Left colon (tissue), 2 donors: ENCODE measurements at regions not wholly inside any gene's neighbourhood (a gene's known extent, or its start where the extent isn't known, plus 50 kb on each side); places are given as distances from the start of the nearest gene placed in this dataset.
"Not testable (repeated sequence)": the region's sequence is repeated elsewhere in the genome, so short reads cannot be mapped to it uniquely, and the experiment has no call there.

Experiments used
- ATAC-seq: fragments of 200-7000 bp; cut with Tn5 transposase; one replicate; pipeline ENCODE4 v1.9.1; 2020; ENCODE audit warnings: mild to moderate bottlenecking, moderate library complexity
- DNase-seq, 2 donors: peaks; one replicate each; pipeline ENCODE4 v3.0.0-alpha.2; 2020
- intact Hi-C, 2 donors: fragments of 100-400 bp; cut with DNase I in 1 of 2; cut with micrococcal nuclease in 1 of 2; formaldehyde crosslinking; loops; one replicate each; pipeline versions ENCODE4 v1.11.2 to v1.14.0; 2022; cut with DNase I, micrococcal nuclease
- donor health status: DM: no; HTN: no; CAD: no.
- donor health status: DM: yes; HTN: yes; CAD: no.

DNA sequence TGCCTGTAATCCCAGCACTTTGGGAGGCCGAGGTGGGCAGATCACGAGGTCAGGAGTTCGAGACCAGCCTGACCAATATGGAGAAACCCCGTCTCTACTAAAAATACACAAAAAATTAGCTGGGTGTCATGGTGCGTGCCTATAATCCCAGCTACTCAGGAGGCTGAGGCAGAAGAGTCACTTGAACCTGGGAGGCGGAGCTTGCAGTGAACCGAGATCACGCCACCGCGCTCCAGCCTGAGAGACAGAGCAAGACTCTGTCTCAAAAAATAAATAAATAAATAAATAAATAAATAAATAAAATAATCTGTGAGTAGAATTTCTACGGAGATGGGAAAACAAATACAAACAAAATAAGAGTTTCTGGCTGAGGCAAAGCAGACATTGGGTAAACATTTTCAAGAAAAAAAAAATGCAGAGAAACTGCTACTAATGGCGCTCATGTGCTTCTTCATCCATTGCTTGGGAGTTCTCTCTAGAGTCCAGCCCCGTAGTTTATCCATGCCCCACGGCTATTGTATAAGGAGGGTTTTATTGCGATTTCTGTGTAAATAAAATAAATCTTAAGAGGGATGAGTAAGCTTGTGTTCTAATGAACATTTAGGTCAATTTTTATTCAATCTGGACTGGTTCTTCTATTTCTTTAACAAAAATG is 1161.9 kb downstream of the IGSF11 start:
- ATAC-seq, intact Hi-C loops, DNase-seq: not testable (repeated sequence)

DNA sequence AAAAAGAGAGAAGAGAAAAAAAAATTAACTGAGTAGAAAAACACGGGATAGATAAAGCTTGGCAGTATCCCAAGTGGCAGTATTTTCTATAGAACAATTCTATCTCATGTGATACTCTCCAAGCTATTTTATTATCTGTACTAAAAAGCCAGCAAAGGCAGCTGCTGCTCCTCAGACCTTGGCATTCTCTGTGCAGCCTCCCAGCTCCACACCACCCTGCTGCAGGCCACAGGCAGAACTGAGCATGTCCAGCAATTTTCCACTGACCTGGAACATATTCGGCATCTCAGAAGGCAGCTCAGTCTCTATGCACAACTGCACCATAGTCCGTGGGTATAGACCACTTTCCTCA is 1161.4 kb downstream of the IGSF11 start:
- DNase-seq (peak; percentile 7 to 28), ATAC-seq (peak; percentile 37)
- intact Hi-C loops = no loop called here

DNA sequence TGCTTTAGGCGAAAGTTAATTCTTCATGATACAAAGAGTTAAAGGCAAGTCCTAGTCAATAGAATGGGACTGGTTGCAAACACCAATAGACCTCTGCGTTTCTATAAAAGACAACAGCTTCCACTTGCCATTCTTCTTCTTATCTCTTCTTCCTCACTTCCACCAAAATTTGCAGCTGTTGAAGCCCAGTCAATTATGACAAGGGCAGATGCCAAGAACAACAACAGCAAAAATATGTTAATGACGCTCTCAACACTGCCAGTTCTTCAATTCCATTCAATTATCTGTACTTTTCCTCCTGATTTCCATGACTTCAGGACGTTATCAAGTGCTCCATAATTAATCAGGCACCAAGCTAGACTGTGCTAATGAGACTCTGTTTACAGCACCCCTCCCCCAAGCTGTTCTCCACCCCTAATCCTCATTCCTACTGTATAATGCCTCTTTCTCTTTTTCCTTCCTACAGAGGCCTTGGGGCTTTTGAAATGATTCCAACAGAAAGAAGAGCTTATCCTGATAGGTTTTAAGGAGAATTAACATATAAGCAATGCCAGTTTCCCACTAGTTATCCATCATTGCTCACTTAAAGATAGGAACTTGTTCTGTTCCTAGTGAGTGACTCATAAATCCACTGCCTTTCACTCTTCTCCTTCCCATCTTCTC is 1160.5 kb downstream of the IGSF11 start:
- intact Hi-C loops = no loop called here
- DNase-seq = no peak
- ATAC-seq = no peak

DNA sequence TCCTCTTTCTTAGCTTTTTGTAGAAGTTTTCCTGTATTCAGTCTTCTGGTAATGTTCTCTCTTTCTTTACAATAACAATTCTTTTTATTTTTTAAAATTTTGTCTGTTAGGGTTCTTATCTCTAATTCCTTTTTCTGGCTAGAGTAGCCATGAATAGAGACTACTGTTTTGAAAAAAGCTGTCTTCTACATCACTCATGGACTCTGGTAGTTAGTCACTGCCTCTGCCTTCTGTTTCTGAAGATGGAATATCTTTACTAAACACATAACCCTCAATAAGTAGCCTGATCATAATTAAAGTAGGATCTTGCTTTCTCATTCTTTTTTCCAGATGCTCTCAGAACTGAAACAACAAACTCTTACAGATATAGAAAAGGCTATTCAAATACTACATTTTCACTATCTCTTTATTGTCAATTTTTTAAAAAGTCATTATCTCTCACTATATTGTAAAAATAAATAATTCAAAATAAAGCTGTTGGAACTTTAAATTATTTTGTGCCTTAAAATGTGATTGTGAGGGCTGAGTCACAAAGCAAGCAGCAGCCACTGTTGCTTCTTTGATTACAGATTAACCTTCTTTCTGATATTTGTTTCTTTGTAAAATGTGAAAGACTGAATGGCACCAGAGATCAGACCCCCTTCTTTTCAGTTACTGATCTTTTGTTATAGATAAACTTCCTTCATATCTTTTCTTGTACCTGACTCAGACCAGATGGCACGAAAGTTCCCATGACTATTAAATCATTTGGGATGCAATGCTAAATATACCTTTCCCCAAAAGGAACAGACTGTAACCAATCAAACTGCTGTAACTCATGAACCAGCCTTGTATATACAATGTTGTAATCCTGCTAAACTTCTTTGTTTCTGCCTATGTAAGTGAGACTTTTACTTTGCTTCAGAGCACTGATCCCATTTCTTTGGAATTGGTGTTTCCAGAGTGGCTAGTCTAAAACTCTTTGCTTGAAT is 1159.5 kb downstream of the IGSF11 start:
- intact Hi-C loops = no loop called here
- ATAC-seq (no peak), DNase-seq (no peak)

DNA sequence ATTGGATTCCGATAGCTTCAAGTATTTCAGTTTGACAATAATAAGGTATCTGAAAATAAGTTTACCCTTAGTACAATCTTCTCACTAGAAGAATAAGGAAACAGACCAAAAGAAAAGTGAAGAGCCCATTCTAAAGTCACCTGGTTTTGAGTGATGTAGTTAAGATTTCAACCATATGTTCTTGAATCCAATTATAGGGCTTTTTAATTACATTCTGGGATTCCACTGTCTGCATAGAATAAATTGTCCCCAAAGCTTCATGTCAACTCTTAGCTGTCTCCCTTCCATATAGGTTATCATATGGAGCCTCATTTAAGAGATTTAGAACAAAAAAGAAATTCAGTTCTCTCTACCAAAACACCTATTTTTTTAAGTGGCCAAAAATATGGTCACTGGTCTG is 1158.8 kb downstream of the IGSF11 start:
- ATAC-seq = no peak
- DNase-seq = no peak
- intact Hi-C loops = no loop called here

- ATAC-seq (no peak), DNase-seq (no peak)
- intact Hi-C loops = no loop called here
Observed at GRCh38 chr3:117880638-117881037, 1154.0 kb downstream of the IGSF11 start.

- ATAC-seq = no peak
- DNase-seq = no peak
- intact Hi-C loops = no loop called here
Observed at GRCh38 chr3:117881210-117881609, 1153.4 kb downstream of the IGSF11 start.

- ATAC-seq (no peak), DNase-seq (no peak)
- intact Hi-C loops = no loop called here
Observed at GRCh38 chr3:117885011-117885441, 1149.6 kb downstream of the IGSF11 start.

- DNase-seq = no peak
- ATAC-seq = no peak
- intact Hi-C loops = no loop called here
Observed at GRCh38 chr3:117886147-117886546, 1148.5 kb downstream of the IGSF11 start.

- DNase-seq (no peak), ATAC-seq (no peak)
- intact Hi-C loops = no loop called here
Observed at GRCh38 chr3:117887031-117887430, 1147.6 kb downstream of the IGSF11 start.

GRCh38 chr3:117887901-117888300 is 1146.7 kb downstream of the IGSF11 start:
- DNase-seq (no peak), ATAC-seq (no peak)
- intact Hi-C loops = no loop called here

DNA sequence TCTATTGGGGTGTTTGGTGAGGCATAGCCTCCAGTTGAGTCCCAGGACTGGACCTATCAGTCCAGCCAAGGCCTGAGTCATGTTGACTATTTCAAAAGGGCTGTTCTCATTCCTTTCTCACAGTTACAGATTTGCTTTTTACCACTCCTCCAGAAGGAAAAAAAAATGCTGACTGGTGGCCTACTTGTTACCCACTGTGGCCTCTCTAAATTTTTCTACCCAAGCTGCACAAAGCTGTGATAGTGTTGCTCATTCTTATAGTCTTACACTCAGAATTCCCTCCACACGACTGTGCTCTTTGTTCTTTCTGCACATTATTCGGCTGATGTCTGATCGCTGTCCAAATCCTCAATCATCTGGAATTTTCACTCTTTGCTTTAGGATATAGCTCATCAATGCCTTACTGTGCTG is 1142.2 kb downstream of the IGSF11 start:
- DNase-seq (no peak), ATAC-seq (no peak)
- intact Hi-C loops = no loop called here

- intact Hi-C loops = no loop called here
- ATAC-seq (no peak), DNase-seq (no peak)
Observed at GRCh38 chr3:117893001-117893400, 1141.6 kb downstream of the IGSF11 start.

GRCh38 chr3:117893638-117894037 is 1141.0 kb downstream of the IGSF11 start:
- ATAC-seq = no peak

GRCh38 chr3:117898722-117899522 is 1135.7 kb downstream of the IGSF11 start:
- ATAC-seq (peak; percentile 52), DNase-seq (no peak)
- intact Hi-C loops = no loop called here

More at GRCh38 chr3:117893638-117894037, 1141.0 kb downstream of the IGSF11 start:
- DNase-seq = no peak
- intact Hi-C loops = no loop called here

DNA sequence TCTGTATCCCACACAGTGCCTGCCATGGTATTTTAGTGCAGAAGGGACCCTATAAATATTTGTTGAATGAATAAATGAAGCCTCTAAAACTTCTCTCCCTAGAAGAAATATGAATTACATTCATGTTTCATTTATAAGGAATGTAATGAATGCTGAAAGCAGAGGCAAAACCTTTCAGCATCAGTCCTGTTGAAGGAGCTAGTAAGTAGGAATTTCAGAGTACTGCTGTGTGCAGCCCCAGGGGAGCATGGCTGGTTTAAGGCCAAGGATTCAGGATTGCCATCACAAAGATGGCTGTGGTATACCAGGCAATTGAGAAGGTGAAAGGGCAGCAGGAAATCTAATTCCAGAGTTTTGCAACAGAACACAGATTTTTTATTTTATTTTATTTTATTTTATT is 1131.4 kb downstream of the IGSF11 start:
- intact Hi-C loops = no loop called here
- ATAC-seq (no peak), DNase-seq (no peak)

DNA sequence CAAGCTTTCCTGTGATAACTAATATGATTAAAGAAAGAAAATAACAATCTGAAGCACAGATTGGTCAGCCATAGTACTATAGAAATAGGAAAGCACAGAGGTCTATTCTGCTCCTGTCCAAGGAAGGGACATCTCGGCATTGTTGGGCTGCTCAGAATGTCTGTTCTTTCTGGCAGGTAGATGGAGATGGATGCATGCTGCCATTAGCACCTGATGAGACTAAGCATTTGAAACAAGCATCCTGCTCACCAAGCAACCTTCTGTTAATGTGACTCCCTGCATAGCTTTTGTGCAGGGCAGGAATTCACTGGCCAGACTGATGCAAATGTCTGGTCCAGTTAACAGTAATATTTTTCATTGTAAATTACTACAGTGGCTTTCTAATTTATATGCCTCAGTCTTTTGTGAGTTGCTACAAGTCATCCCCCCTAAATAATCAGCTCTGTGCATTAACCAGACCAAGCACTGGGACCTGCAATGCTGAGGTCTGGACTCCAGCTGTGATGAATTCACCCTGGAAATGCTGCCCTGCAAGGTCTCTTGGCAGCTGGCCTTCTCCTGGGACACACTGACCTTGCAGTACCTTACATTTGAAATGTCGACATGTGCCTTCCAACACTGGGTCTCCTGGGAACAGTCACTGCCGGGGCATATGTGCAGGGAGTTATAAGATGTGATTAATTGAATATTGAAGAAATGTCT is 1123.7 kb downstream of the IGSF11 start:
- DNase-seq = no peak
- intact Hi-C loops = no loop called here

DNA sequence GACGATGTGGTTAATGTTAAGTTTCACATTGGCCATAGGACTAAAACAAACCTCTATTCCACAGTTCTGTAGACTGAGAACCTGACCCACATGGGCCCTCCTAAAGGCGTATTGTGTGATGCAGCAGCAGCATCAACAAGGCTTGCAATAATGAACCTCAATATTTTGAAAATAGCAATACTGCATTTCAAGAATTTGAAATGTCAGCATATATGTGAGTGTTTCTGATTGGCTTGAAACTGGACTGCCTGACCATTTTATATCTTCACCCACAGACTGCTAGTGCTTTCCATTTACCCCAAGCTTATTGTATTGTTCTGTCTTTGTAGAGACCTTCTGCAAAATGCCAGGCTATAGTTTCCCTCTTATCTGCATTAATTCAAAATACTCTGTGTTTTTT is 1122.3 kb downstream of the IGSF11 start:
- DNase-seq (no peak), ATAC-seq (no peak)
- intact Hi-C loops = no loop called here

More for the DNA sequence above, 1123.7 kb downstream of the IGSF11 start:
- no peak for ATAC-seq
